GM10266 (cell line): ENCODE measurements at regions not wholly inside any gene's neighbourhood (a gene's known extent, or its start where the extent isn't known, plus 50 kb on each side); places are given as distances from the start of the nearest gene placed in this dataset.

Source experiments
- DNase-seq: peaks from one replicate; pipeline ENCODE4 v3.0.0; 2012; ENCODE audit errors: extremely low spot score
- TF ChIP-seq, protein P1 (sequence below): IDR thresholded peaks from 2 replicates; pipeline ENCODE4 v1.5.1; 2012; ENCODE audit warnings: mild to moderate bottlenecking, low read depth; ENCODE audit not compliant: control insufficient read depth, insufficient read depth; ENCODE audit errors: missing control alignments

DNA sequence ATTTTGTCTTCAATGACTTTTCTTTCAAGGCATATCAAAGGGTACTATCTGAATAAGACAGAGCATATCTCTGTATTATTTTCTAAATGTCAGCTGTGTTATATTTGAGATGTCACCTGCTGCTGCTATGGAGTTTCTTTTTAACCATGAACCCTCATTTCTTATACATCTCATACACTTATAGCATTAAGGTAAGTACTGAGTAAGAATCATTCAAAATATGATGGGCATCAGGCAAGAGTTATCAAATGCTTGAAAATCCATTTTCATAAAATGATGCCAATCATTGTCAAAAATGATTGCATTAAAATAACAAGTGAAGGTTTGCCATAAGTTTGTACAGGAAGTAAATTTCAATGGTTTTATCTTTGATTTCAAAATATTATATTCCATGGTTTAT is 2005.0 kb upstream of the PCDH20 start:
- no peak for DNase-seq
- TF ChIP-seq, protein P1, sequence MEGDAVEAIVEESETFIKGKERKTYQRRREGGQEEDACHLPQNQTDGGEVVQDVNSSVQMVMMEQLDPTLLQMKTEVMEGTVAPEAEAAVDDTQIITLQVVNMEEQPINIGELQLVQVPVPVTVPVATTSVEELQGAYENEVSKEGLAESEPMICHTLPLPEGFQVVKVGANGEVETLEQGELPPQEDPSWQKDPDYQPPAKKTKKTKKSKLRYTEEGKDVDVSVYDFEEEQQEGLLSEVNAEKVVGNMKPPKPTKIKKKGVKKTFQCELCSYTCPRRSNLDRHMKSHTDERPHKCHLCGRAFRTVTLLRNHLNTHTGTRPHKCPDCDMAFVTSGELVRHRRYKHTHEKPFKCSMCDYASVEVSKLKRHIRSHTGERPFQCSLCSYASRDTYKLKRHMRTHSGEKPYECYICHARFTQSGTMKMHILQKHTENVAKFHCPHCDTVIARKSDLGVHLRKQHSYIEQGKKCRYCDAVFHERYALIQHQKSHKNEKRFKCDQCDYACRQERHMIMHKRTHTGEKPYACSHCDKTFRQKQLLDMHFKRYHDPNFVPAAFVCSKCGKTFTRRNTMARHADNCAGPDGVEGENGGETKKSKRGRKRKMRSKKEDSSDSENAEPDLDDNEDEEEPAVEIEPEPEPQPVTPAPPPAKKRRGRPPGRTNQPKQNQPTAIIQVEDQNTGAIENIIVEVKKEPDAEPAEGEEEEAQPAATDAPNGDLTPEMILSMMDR = no peak

DNA sequence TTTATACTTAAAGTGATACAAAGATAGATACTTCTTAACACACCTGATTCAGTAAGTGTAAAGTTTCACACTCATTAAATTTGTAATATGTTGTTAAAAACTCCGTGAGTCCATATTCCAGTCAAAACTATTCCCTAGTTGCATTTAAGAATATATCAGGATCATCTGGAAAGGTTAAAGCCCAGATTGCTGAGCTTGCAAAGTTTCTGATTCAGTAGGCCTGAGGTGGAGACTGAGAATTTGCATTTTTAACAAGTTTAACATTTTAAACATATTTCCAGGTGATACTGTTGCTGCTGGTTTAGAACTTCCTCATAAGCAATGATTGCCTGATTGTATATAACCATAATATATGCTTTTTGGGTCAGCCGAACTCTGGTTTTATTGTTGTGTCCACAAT is 1998.6 kb upstream of the PCDH20 start:
- DNase-seq = no peak
- TF ChIP-seq, protein P1 = no peak

DNA sequence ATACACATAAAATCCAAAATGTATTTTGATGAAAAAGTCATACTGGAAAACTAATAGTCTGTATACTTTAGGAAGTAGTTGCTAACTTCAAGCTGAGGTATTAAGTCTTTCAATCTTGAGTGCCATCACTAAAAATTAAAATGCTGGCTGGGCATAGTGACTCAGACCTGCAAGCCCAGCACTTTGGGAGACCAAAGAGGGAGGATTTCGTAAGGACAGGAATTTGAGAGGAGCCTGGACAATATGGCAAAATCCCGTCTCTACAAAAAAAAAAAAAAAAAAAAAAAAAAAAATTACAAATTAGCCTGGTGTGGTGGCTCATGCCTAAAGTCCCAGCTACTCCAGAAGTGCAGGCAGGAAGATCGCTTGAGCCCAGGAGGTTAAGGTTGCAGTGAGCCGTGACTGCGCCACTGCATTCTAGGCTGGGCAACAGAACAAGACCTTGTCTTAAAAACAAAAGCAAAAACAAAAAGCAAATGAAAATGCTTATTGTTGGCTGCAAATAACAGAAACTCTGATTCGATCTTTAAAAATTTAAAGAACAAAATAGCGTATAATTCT is 1994.2 kb upstream of the PCDH20 start:
- no peak for DNase-seq
- TF ChIP-seq, protein P1 = no peak

DNA sequence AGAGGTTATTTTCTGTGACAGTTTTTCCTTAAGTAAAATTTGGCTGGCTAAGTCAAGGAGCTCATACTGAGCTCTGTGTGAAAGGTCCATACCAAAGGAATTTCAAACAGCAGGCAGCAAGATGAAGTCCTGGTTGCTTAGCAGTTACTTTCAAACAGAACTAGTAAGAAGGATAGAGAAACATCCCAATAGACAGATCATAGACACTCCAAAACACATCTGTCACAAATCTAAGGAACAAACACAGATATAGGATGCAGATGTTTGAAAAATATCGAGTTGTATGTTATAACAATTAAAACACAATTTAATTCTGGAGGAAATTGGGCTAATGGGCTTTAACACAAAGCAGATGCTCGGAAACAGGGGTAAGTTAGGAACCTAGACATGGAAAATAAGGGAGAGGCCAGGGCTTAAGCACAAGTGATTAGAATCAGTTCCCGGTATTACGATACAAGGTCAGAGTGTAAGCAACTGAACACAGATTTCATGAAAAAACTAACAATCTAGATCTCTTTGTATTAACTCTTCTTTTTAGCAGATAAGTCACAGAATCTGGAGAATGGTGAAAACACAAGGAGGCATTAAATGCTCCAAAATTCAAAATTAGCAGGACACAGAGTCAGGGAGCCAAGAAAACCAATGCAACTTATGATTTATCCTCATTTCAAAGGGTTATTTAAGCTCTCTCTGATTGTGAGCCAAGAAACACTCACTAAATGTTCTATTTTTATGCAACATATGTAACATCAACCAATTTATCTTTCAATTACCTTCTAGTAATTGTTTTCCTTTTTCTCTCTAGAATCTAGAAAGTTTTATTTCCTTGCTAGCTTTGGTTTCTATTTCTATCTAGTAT is 1992.9 kb upstream of the PCDH20 start:
- TF ChIP-seq, protein P1 = no peak
- DNase-seq = no peak

DNA sequence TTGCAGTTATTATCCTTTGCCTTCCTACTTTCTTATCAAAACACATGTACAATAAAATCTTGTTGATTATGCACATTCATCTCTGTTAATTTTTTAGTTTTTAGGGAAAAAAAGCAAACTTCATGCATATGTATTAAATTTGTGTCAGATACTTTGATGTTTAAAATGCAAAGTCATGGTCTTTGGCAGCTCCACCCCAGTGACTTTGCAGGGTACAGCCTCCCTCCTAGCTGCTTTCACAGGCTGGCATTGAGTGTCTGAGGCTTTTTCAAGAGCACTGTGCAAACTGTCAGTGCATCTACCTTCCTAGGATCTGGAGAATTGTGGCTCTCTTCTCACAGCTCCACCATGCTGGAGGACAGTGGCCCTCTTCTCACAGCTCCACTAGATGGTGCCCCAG is 1988.1 kb upstream of the PCDH20 start:
- TF ChIP-seq, protein P1 = no peak
- DNase-seq = no peak

DNA sequence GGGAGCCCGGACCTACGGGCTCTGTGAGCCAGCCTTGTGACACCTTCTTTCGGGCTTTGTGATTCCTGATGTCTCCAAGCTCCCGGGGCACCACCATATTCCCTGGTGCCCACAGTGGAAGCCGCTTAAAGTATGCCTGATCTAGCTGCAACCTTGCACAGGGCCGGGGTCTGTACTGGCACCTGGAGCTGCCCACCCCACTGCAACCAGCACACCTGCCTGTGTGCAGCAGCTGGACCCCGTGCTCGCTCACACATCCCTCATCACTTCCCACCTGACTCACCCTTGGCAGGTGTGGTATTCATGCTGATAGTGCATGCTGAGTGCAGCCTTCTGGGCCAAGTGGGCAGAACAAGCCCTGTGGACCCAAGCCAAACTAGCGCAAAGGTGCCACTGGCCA is 1981.1 kb upstream of the PCDH20 start:
- TF ChIP-seq, protein P1 = no peak
- no peak for DNase-seq

DNA sequence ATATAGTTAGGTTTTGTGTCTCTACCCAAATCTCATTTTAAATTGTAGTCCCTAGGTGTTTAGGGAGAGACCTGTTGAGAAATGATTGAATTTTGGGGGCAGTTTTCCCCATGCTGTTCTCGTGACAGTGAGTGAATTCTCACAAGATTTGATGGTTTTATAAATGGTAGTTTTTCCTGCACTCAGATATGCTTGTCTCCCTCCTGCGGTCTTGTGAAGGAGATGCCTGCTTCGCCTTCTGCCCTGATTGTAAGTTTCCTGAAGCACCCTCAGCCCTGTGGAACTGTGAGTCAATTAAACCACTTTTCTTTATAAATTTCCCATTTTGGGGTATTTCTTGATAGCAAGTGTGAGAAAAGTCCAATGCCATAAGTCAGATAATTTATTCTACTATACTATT is 1977.5 kb upstream of the PCDH20 start:
- TF ChIP-seq, protein P1 = no peak
- no peak for DNase-seq
